Upper lobe of right lung (tissue), 1 donor: ENCODE measurements at regions not wholly inside any gene's neighbourhood (a gene's known extent, or its start where the extent isn't known, plus 50 kb on each side); places are given as distances from the start of the nearest gene placed in this dataset.

Source experiments
- ATAC-seq: fragments of 200-7000 bp; cut with Tn5 transposase; one replicate; pipeline ENCODE4 v1.9.1; 2020; ENCODE audit warnings: mild to moderate bottlenecking, moderate library complexity
- DNase-seq: peaks from one replicate; pipeline ENCODE4 v3.0.0-alpha.2; 2020
- H3K27ac ChIP-seq: fragments of 200-600 bp; one replicate; pipeline ENCODE4 v1.8.0; 2022
- H3K27me3 ChIP-seq: fragments of 200-600 bp; one replicate; pipeline ENCODE4 v1.8.0; 2022; ENCODE audit warnings: mild to moderate bottlenecking
- H3K36me3 ChIP-seq: fragments of 200-600 bp; one replicate; pipeline ENCODE4 v1.8.0; 2022
- H3K4me1 ChIP-seq: fragments of 200-600 bp; one replicate; pipeline ENCODE4 v1.8.0; 2022
- H3K4me3 ChIP-seq: fragments of 200-600 bp; one replicate; pipeline ENCODE4 v1.8.0; 2022; ENCODE audit warnings: mild to moderate bottlenecking
- H3K9me3 ChIP-seq: fragments of 200-600 bp; one replicate; pipeline ENCODE4 v1.8.0; 2022
- CTCF ChIP-seq: fragments of 200-600 bp; IDR thresholded peaks from one replicate; pipeline ENCODE4 v1.8.0; 2022; ENCODE audit warnings: antibody characterized with exemption
- intact Hi-C: fragments of 100-400 bp; cut with DNase I; formaldehyde crosslinking; loops from one replicate; pipeline ENCODE4 v1.11.0; 2022
- donor health status: DM: no; HTN: yes; CAD: no; lungs with severe emphysema.

- Histone ChIP-seq H3K36me3 (no peaks in the 10 kb centered on the region), H3K27ac (no peak overlapping the region), H3K27me3 (no peaks in the 10 kb centered on the region), H3K4me1 (no peaks in the 10 kb centered on the region), H3K9me3 (no peaks in the 10 kb centered on the region), H3K4me3 (no peak overlapping the region)
- ATAC-seq, result no peak
- TF ChIP-seq CTCF, result no peak
- intact Hi-C loops, result no loop called here
- no peak for DNase-seq
Observed at GRCh38 chr6:155647354-155647753, 191.7 kb upstream of the NOX3 start.

GRCh38 chr6:155646443-155646842 is 190.8 kb upstream of the NOX3 start:
- Histone ChIP-seq H3K9me3 (peaks cover 3% of the 10 kb centered on the region), H3K4me1 (no peaks in the 10 kb centered on the region), H3K27me3 (no peaks in the 10 kb centered on the region), H3K36me3 (no peaks in the 10 kb centered on the region), H3K4me3 (no peak overlapping the region), H3K27ac (no peak overlapping the region)
- TF ChIP-seq CTCF, result no peak
- intact Hi-C loops, result no loop called here
- ATAC-seq, result no peak
- DNase-seq, result no peak

GRCh38 chr6:155645325-155645724 is 189.7 kb upstream of the NOX3 start:
- intact Hi-C loops, result no loop called here
- no peak overlapping the region for H3K27ac ChIP-seq
- H3K4me1 ChIP-seq, result no peaks in the 10 kb centered on the region
- ATAC-seq (no peak), DNase-seq (no peak)
- H3K27me3 ChIP-seq, result no peaks in the 10 kb centered on the region
- no peaks in the 10 kb centered on the region for H3K36me3 ChIP-seq
- H3K9me3 ChIP-seq, result peaks cover 6% of the 10 kb centered on the region
- TF ChIP-seq CTCF, result no peak
- no peak overlapping the region for H3K4me3 ChIP-seq

- H3K4me1 ChIP-seq, result no peaks in the 10 kb centered on the region
- no peak for DNase-seq
- H3K36me3 ChIP-seq, result no peaks in the 10 kb centered on the region
- peaks cover 6% of the 10 kb centered on the region for H3K9me3 ChIP-seq
- intact Hi-C loops, result no loop called here
- no peak overlapping the region for H3K4me3 ChIP-seq
- no peak for ATAC-seq
- H3K27me3 ChIP-seq, result no peaks in the 10 kb centered on the region
- TF ChIP-seq CTCF, result no peak
- H3K27ac ChIP-seq, result no peak overlapping the region
Observed at GRCh38 chr6:155641603-155642002, 186.0 kb upstream of the NOX3 start.

- TF ChIP-seq CTCF, result no peak
- no peak for DNase-seq
- no peak overlapping the region for H3K27ac ChIP-seq
- no peaks in the 10 kb centered on the region for H3K4me1 ChIP-seq
- H3K9me3 ChIP-seq, result peaks cover 6% of the 10 kb centered on the region
- no peaks in the 10 kb centered on the region for H3K36me3 ChIP-seq
- intact Hi-C loops, result no loop called here
- no peak overlapping the region for H3K4me3 ChIP-seq
- no peak for ATAC-seq
- no peaks in the 10 kb centered on the region for H3K27me3 ChIP-seq
Observed at GRCh38 chr6:155638200-155638599, 182.6 kb upstream of the NOX3 start.

- no peaks in the 10 kb centered on the region for H3K4me1 ChIP-seq
- no peak for TF ChIP-seq CTCF
- no peaks in the 10 kb centered on the region for H3K27me3 ChIP-seq
- H3K27ac ChIP-seq, result no peak overlapping the region
- DNase-seq, result no peak
- no peak overlapping the region for H3K4me3 ChIP-seq
- H3K36me3 ChIP-seq, result no peaks in the 10 kb centered on the region
- H3K9me3 ChIP-seq, result no peaks in the 10 kb centered on the region
- ATAC-seq, result no peak
- intact Hi-C loops, result no loop called here
Observed at GRCh38 chr6:155635416-155635815, 179.8 kb upstream of the NOX3 start.
